GM12874 (cell line): ENCODE measurements at regions not wholly inside any gene's neighbourhood (a gene's known extent, or its start where the extent isn't known, plus 50 kb on each side); places are given as distances from the start of the nearest gene placed in this dataset.

Experiments
- TF ChIP-seq, protein P1 (sequence below): IDR thresholded peaks from 2 replicates; pipeline ENCODE4 v1.5.1; 2011; ENCODE audit warnings: low read depth, mild to moderate bottlenecking, control low read depth, low read length, moderate library complexity; ENCODE audit not compliant: insufficient read depth

DNA sequence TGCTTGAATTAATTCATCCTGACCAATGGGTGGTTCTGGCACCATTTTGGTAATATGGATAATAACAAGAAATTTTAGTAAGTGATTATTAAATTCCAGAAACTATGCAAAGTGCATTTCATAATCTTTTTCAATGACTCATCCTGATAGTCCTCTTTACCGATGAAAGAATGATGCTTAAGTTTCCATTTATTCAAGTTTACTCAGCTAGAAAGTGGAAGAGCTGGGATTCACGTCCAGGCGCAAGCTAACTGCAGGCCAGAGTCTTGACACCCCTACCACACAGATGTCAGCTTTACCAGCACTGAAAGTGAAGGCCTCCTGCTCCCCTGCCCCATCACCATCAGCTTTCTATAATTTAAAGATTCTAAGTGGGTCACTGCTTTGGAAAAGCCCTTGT lies 493.5 kb upstream of the WWC1 start:
- TF ChIP-seq, protein P1, sequence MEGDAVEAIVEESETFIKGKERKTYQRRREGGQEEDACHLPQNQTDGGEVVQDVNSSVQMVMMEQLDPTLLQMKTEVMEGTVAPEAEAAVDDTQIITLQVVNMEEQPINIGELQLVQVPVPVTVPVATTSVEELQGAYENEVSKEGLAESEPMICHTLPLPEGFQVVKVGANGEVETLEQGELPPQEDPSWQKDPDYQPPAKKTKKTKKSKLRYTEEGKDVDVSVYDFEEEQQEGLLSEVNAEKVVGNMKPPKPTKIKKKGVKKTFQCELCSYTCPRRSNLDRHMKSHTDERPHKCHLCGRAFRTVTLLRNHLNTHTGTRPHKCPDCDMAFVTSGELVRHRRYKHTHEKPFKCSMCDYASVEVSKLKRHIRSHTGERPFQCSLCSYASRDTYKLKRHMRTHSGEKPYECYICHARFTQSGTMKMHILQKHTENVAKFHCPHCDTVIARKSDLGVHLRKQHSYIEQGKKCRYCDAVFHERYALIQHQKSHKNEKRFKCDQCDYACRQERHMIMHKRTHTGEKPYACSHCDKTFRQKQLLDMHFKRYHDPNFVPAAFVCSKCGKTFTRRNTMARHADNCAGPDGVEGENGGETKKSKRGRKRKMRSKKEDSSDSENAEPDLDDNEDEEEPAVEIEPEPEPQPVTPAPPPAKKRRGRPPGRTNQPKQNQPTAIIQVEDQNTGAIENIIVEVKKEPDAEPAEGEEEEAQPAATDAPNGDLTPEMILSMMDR: no peak

DNA sequence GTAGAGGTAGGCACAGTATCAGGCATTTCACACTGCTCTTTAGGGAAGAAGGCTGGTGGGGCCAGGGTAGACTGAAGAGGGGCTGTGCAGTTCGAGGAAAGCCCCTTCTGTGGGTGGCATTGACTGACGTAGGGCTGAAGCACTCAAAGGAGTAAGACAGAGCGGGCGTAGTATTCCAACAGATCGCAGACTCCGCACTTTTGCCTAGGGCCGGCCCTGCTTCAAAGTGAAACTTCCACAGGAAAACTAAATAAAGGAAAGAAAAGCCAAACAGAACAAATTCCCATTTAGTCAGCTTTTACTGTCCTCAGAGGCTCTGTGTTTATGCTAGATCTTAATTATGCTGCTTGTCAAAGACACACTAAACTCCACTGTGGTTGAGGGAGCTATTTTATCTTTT lies 493.0 kb upstream of the WWC1 start:
- TF ChIP-seq, protein P1: no peak

DNA sequence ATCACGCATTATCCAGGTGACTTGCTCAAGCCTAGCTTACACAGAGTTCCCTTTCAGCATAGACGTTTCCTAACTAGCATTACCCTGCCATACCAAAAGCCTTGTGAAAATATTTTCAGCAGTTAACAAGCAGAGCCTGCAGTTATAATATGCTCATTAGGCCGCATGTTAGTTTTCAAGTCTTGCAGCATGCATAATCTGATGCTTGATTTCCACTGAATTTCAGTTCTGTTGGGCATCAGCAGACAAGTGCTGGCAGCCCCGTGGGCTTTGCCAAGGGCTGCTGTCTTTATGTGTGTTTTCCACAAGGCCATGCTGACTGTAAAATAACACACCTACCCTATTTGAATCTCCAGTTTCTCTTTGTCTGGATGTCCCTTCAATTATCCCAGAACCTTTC lies 491.0 kb upstream of the WWC1 start:
- TF ChIP-seq, protein P1: no peak

DNA sequence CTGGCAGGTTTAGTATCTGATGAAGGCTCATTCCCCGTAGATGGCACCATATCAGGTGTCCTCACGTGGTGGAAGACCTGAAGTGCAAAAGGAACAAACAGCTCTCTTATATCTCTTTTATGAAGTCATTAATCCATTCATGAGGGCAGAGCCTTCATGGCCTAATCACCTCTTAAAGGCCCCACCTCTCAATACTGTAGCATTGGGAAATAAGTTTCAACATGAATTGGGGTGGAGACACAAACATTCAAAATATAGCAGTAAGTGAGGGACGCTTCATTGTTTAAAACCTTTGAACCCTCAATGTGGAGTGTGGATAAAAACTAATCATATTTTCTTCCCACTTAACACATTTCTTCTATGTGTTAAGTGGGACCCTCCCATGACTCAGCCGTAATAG lies 489.4 kb upstream of the WWC1 start:
- TF ChIP-seq, protein P1: no peak

DNA sequence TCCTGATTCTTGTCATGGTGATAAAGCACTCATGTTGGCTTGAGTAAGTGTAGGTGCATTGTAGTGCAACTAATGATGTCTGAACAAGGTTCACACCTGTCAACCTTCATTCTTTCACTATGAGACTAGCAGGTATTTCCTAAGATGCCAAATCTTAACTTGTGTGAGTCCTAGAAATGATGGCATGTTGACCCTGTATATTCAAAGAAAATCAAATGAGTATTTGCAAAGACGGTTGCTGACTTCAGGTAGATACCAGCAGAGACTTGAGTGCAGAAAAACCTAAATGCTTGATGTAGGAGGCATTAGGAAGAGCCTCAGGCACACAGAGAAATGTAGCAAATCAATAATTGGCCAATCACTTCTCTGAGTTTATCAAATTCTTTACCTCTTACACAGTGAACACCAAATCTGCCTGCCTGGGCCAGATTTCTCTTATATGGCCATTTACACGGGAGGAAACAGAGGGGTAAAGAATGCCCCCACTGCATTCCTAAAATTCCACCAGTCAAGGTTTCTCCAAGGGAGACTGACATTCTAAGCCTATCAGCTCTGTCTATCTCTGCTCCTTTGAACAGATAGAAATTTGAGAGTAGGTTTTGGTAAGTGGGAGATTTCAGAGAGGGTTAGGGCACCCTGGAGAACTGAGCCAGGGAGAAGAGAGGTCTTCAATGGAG lies 488.6 kb upstream of the WWC1 start:
- TF ChIP-seq, protein P1: no peak

DNA sequence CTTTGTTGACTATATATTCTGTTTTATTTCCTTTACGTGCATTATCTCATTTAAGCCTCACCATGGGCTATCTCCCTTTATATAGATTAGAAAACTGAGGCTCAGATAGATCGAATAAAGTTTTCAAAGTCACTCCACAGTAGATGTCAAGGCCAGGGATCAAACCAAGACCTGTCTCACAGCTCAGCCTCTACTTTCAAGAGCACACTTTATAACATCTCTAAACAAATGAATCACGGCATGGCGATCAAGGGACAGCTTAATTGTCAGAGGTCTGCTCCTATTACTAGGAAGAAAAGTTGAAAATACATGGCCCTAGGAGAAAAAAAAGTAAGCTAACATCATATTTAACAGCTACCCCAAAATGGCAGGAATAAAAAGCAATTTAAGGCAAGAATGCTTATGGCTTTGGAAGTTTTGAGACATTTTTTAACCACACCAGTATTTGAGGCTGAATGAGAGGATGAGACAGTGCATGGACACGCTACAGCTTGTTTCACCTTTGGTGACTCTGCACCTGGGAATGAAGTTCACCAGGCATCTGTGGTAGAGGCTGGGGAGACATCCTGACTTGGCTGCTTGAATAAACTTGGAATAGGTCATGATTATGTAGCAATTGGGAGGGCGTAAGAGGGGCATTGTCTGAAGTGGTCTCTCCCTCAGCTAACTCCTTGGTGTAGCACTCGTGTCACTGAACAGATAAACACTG lies 486.8 kb upstream of the WWC1 start:
- TF ChIP-seq, protein P1: no peak

DNA sequence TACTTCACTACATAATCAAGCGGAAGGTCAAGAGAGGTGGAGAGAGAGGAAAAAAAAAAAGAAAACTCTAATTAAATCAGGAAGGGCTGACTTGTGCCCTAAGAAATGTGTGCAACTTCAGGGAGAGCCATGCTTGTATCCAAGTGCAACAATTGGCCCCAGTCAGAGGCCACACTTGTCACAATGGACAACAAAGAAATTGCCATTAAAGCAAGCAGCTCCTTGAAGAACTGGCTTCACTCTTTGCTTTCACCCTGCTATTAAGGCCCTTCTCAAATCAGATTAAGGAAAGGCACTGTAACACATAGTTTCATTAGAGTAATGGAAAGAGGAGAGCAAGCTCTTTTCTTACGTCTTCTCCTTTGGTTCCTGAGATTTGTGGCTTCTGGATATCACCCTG lies 480.9 kb upstream of the WWC1 start:
- TF ChIP-seq, protein P1: no peak
